ENCODE measurements at regions not wholly inside any gene's neighbourhood (a gene's known extent, or its start where the extent isn't known, plus 50 kb on each side); places are given as distances from the start of the nearest gene placed in this dataset.

DNA sequence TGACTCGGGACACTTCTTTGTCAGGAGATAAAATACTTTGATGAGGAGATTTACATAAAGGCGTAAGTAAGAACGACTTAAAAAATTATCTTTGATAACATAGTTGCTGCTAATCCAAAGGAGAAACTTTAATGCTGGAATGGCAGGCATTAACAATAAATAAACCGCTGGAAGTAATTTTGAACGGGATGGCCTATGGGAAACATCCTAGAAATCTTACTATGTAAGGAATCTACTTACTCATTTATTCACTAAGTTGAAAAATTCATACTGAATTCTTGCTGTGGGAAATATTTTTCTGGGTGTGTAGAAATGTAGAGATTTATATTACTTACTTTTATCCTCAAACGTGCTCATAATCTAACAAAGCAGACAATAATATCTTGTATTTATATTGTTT, 425.7 kb upstream of the ZFP42 start:
- H3K9me3 ChIP-seq (ENCODE audit: insufficient read depth, low read depth, low read length), result no peaks in the 10 kb centered on the region
- no peaks in the 10 kb centered on the region for H3K4me1 ChIP-seq (ENCODE audit: insufficient read depth, low read length)

GRCh38 chr4:187575706-187576105, 419.9 kb upstream of the ZFP42 start:
- no peak overlapping the region for H3K27ac ChIP-seq (ENCODE audit: low read length)
- H3K4me3 ChIP-seq (ENCODE audit: low read length), result no peak overlapping the region
- H3K27me3 ChIP-seq (ENCODE audit: insufficient read depth, low read length), result no peaks in the 10 kb centered on the region
- no peak overlapping the region for H3K9ac ChIP-seq (ENCODE audit: low read depth, low read length)
- no peaks in the 10 kb centered on the region for H3K36me3 ChIP-seq (ENCODE audit: insufficient read depth, low read depth, low read length)
- H3K4me1 ChIP-seq (ENCODE audit: insufficient read depth, low read length), result no peaks in the 10 kb centered on the region
- no peaks in the 10 kb centered on the region for H3K9me3 ChIP-seq (ENCODE audit: insufficient read depth, low read depth, low read length)

More for the DNA sequence above, 425.7 kb upstream of the ZFP42 start:
- no peak overlapping the region for H3K9ac ChIP-seq (ENCODE audit: low read depth, low read length)
- H3K27me3 ChIP-seq (ENCODE audit: insufficient read depth, low read length), result no peaks in the 10 kb centered on the region
- H3K4me3 ChIP-seq (ENCODE audit: low read length), result no peak overlapping the region
- H3K27ac ChIP-seq (ENCODE audit: low read length), result no peak overlapping the region
- H3K36me3 ChIP-seq (ENCODE audit: insufficient read depth, low read depth, low read length), result no peaks in the 10 kb centered on the region

DNA sequence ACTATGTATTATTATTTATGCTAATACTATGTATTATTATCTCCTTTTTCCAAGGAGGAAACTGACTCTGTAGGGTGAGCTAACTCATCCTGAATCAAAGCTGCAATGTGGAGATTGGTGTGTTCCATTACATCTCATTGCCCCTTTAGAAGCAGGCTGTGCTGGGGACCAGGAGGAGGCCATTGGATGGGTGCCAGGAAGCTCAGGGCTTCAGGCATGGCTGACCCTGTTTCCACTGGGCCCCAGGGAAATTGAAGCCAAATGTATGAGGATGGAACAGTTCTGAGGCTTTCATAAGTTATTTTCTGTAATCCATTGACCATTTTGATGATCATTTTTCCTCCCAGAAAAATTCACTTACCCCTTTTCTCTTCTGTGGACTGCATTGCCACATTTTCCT, 418.8 kb upstream of the ZFP42 start:
- Histone ChIP-seq H3K36me3 (ENCODE audit: insufficient read depth, low read depth, low read length) (no peaks in the 10 kb centered on the region), H3K4me3 (ENCODE audit: low read length) (no peak overlapping the region), H3K9me3 (ENCODE audit: insufficient read depth, low read depth, low read length) (no peaks in the 10 kb centered on the region), H3K27ac (ENCODE audit: low read length) (no peak overlapping the region), H3K9ac (ENCODE audit: low read depth, low read length) (no peak overlapping the region), H3K4me1 (ENCODE audit: insufficient read depth, low read length) (no peaks in the 10 kb centered on the region), H3K27me3 (ENCODE audit: insufficient read depth, low read length) (no peaks in the 10 kb centered on the region)

GRCh38 chr4:187577941-187578480, 417.6 kb upstream of the ZFP42 start:
- Histone ChIP-seq H3K4me3 (ENCODE audit: low read length) (no peak overlapping the region), H3K9me3 (ENCODE audit: insufficient read depth, low read depth, low read length) (no peaks in the 10 kb centered on the region), H3K4me1 (ENCODE audit: insufficient read depth, low read length) (no peaks in the 10 kb centered on the region), H3K27ac (ENCODE audit: low read length) (no peak overlapping the region), H3K9ac (ENCODE audit: low read depth, low read length) (no peak overlapping the region), H3K27me3 (ENCODE audit: insufficient read depth, low read length) (no peaks in the 10 kb centered on the region), H3K36me3 (ENCODE audit: insufficient read depth, low read depth, low read length) (no peaks in the 10 kb centered on the region)

DNA sequence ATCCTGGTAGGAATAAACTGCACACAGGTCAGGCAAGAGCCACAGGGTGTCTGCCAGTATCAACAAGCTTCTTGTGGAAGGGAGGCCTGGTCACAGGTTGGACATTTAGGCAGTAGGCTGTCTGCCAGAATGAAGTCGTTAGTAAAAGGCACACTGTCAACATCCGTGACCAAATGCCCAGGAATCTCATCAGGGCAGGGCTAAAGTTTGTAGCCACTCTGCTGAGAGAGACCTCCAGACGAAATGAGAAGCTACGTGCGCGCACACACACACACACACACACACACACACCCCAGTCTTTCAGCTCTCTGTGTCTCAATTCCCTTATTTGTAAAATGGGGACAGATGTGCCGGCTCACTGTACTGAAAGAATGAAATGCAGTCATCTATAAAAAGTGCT, 408.7 kb upstream of the ZFP42 start:
- H3K27me3 ChIP-seq (ENCODE audit: insufficient read depth, low read length), result no peaks in the 10 kb centered on the region
- H3K9me3 ChIP-seq (ENCODE audit: insufficient read depth, low read depth, low read length), result no peaks in the 10 kb centered on the region
- no peak overlapping the region for H3K9ac ChIP-seq (ENCODE audit: low read depth, low read length)
- H3K27ac ChIP-seq (ENCODE audit: low read length), result no peak overlapping the region
- no peaks in the 10 kb centered on the region for H3K36me3 ChIP-seq (ENCODE audit: insufficient read depth, low read depth, low read length)
- no peak overlapping the region for H3K4me3 ChIP-seq (ENCODE audit: low read length)
- H3K4me1 ChIP-seq (ENCODE audit: insufficient read depth, low read length), result no peaks in the 10 kb centered on the region

- Histone ChIP-seq H3K4me3 (ENCODE audit: low read length) (no peak overlapping the region), H3K27me3 (ENCODE audit: insufficient read depth, low read length) (no peaks in the 10 kb centered on the region), H3K9ac (ENCODE audit: low read depth, low read length) (no peak overlapping the region), H3K27ac (ENCODE audit: low read length) (no peak overlapping the region), H3K36me3 (ENCODE audit: insufficient read depth, low read depth, low read length) (no peaks in the 10 kb centered on the region), H3K9me3 (ENCODE audit: insufficient read depth, low read depth, low read length) (no peaks in the 10 kb centered on the region), H3K4me1 (ENCODE audit: insufficient read depth, low read length) (no peaks in the 10 kb centered on the region)
Observed at GRCh38 chr4:187598196-187598595, 397.4 kb upstream of the ZFP42 start.

GRCh38 chr4:187602339-187603092, 393.1 kb upstream of the ZFP42 start:
- no peaks in the 10 kb centered on the region for H3K36me3 ChIP-seq (ENCODE audit: insufficient read depth, low read depth, low read length)
- no peaks in the 10 kb centered on the region for H3K9me3 ChIP-seq (ENCODE audit: insufficient read depth, low read depth, low read length)
- no peaks in the 10 kb centered on the region for H3K27me3 ChIP-seq (ENCODE audit: insufficient read depth, low read length)
- H3K27ac ChIP-seq (ENCODE audit: low read length), result no peak overlapping the region
- H3K9ac ChIP-seq (ENCODE audit: low read depth, low read length), result no peak overlapping the region
- no peak overlapping the region for H3K4me3 ChIP-seq (ENCODE audit: low read length)
- no peaks in the 10 kb centered on the region; the same call in 1 of the 2 replicates for H3K4me1 ChIP-seq (ENCODE audit: insufficient read depth, low read length)

- no peak overlapping the region for H3K27ac ChIP-seq (ENCODE audit: low read length)
- H3K27me3 ChIP-seq (ENCODE audit: insufficient read depth, low read length), result no peaks in the 10 kb centered on the region
- no peaks in the 10 kb centered on the region; the same call in 1 of the 2 replicates for H3K4me1 ChIP-seq (ENCODE audit: insufficient read depth, low read length)
- H3K36me3 ChIP-seq (ENCODE audit: insufficient read depth, low read depth, low read length), result no peaks in the 10 kb centered on the region
- no peak overlapping the region for H3K4me3 ChIP-seq (ENCODE audit: low read length)
- H3K9me3 ChIP-seq (ENCODE audit: insufficient read depth, low read depth, low read length), result no peaks in the 10 kb centered on the region
- no peak overlapping the region for H3K9ac ChIP-seq (ENCODE audit: low read depth, low read length)
Observed at GRCh38 chr4:187603093-187604025, 392.2 kb upstream of the ZFP42 start.

GRCh38 chr4:187604984-187605383, 390.6 kb upstream of the ZFP42 start:
- no peak overlapping the region for H3K9ac ChIP-seq (ENCODE audit: low read depth, low read length)
- no peak overlapping the region for H3K4me3 ChIP-seq (ENCODE audit: low read length)
- H3K9me3 ChIP-seq (ENCODE audit: insufficient read depth, low read depth, low read length), result no peaks in the 10 kb centered on the region
- H3K27ac ChIP-seq (ENCODE audit: low read length), result no peak overlapping the region
- H3K27me3 ChIP-seq (ENCODE audit: insufficient read depth, low read length), result no peaks in the 10 kb centered on the region
- no peaks in the 10 kb centered on the region; the same call in 1 of the 2 replicates for H3K4me1 ChIP-seq (ENCODE audit: insufficient read depth, low read length)
- no peaks in the 10 kb centered on the region for H3K36me3 ChIP-seq (ENCODE audit: insufficient read depth, low read depth, low read length)

- H3K27ac ChIP-seq (ENCODE audit: low read length), result no peak overlapping the region
Observed at GRCh38 chr4:187606581-187606980, 389.0 kb upstream of the ZFP42 start.

GRCh38 chr4:187608001-187608421, 387.6 kb upstream of the ZFP42 start:
- Histone ChIP-seq H3K4me3 (ENCODE audit: low read length) (no peak overlapping the region), H3K9ac (ENCODE audit: low read depth, low read length) (no peak overlapping the region), H3K27ac (ENCODE audit: low read length) (no peak overlapping the region)

More at GRCh38 chr4:187606581-187606980, 389.0 kb upstream of the ZFP42 start:
- Histone ChIP-seq H3K27me3 (ENCODE audit: insufficient read depth, low read length) (no peaks in the 10 kb centered on the region), H3K9me3 (ENCODE audit: insufficient read depth, low read depth, low read length) (no peaks in the 10 kb centered on the region), H3K9ac (ENCODE audit: low read depth, low read length) (no peak overlapping the region), H3K36me3 (ENCODE audit: insufficient read depth, low read depth, low read length) (no peaks in the 10 kb centered on the region), H3K4me1 (ENCODE audit: insufficient read depth, low read length) (no peaks in the 10 kb centered on the region; the same call in 1 of the 2 replicates), H3K4me3 (ENCODE audit: low read length) (no peak overlapping the region)

More at GRCh38 chr4:187608001-187608421, 387.6 kb upstream of the ZFP42 start:
- Histone ChIP-seq H3K27me3 (ENCODE audit: insufficient read depth, low read length) (no peaks in the 10 kb centered on the region), H3K36me3 (ENCODE audit: insufficient read depth, low read depth, low read length) (no peaks in the 10 kb centered on the region), H3K9me3 (ENCODE audit: insufficient read depth, low read depth, low read length) (no peaks in the 10 kb centered on the region), H3K4me1 (ENCODE audit: insufficient read depth, low read length) (no peaks in the 10 kb centered on the region; the same call in 1 of the 2 replicates)

All from iPS-20b (cell line).